PC-9 (cell line): ENCODE measurements at regions not wholly inside any gene's neighbourhood (a gene's known extent, or its start where the extent isn't known, plus 50 kb on each side); places are given as distances from the start of the nearest gene placed in this dataset.

Experiments
- EZH2 ChIP-seq: fragments of 200-600 bp; sonication (generic); IDR thresholded peaks from 2 replicates; pipeline ENCODE4 v1.8.0; 2017; ENCODE audit warnings: antibody characterized with exemption, low read depth
- TF ChIP-seq, protein P1 (sequence below): fragments of 200-600 bp; sonication (generic); conservative IDR thresholded peaks from 2 replicates; pipeline ENCODE4 v1.6.1; 2017; ENCODE audit warnings: mixed run types, antibody characterized with exemption, mild to moderate bottlenecking, moderate library complexity

DNA sequence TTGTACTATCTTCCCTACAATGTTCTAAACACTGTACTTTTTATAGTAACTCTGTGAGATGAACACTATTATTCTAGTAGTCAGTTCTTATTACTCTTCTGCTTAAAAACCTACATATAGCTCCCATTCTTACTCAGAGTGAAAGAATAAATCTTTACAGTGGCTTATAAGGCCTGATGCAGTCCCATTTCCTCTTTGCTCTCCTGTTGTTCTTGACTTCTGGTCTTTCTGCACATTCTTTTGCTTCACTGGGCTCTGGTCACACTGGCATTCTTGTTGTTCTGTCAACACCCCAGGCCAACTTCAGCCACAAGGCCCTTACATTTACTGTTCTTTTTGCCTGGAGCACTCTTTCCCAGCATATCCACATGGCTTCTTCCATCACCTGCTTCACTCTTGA is 58.2 kb upstream of the TP63 start:
- TF ChIP-seq EZH2: no peak
- TF ChIP-seq, protein P1, sequence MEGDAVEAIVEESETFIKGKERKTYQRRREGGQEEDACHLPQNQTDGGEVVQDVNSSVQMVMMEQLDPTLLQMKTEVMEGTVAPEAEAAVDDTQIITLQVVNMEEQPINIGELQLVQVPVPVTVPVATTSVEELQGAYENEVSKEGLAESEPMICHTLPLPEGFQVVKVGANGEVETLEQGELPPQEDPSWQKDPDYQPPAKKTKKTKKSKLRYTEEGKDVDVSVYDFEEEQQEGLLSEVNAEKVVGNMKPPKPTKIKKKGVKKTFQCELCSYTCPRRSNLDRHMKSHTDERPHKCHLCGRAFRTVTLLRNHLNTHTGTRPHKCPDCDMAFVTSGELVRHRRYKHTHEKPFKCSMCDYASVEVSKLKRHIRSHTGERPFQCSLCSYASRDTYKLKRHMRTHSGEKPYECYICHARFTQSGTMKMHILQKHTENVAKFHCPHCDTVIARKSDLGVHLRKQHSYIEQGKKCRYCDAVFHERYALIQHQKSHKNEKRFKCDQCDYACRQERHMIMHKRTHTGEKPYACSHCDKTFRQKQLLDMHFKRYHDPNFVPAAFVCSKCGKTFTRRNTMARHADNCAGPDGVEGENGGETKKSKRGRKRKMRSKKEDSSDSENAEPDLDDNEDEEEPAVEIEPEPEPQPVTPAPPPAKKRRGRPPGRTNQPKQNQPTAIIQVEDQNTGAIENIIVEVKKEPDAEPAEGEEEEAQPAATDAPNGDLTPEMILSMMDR: no peak
